ENCODE measurements at regions not wholly inside any gene's neighbourhood (a gene's known extent, or its start where the extent isn't known, plus 50 kb on each side); places are given as distances from the start of the nearest gene placed in this dataset.

DNA sequence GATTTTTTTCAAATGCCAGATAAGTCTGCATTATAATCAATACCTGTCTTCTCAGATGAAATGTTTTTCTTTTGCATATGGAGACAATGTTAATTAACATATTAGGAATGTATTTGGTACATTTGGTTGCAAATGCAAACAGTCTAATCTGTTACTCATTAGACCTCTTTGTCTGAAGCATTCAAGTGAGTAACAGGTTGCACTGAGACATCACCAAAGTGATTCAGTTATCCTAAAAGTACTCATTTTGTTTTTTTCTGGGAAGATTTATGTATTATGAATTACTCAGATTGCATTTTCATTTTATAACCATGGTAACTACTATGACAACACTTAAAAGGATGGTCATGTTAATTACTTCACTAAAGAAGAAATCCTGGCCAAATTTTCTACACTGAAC is 513.6 kb downstream of the HTR7 start:
- no peak for DNase-seq

GRCh38 chr10:90347239-90347638 is 510.6 kb downstream of the HTR7 start:
- no peak for DNase-seq

GRCh38 chr10:90350122-90350521 is 507.7 kb downstream of the HTR7 start:
- no peak for DNase-seq

DNA sequence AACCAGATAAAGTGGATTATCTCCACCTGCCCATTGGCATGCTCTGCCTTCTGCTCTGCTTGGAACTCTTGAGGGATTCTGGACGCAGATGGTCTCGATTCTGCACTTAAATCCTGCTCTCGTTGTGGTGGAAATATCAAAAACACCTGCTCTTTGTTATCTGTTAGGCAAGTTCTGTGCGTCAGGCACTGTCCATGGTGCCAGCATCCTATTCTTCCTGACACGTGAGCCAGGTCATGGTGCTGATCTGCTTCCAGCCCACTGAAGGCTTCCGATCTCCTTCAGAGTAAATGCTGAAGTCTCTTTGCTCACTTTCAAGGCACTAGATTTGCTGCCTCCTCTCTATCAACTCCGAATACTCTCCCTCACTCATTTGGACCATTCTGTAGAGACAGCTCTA is 505.6 kb downstream of the HTR7 start:
- no peak for DNase-seq

DNA sequence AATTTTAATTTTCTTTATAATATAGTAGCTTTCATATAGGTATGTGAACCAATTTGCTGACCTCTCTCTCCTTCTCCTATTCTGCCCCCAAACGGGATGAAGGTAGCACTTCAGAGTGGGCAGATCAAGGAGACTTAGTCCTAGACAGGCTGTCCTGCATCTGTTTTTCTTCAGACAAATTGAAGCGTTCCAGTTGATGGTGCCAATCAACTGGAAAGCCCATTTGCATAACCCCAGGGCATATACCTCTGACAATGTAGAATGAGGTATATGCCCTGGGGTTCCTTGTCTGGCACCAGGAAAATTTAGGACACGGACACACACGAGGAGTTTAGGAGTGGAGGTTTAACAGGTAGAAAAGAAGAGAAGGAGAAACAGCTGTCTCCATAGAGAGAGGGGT is 502.9 kb downstream of the HTR7 start:
- DNase-seq: no peak

DNA sequence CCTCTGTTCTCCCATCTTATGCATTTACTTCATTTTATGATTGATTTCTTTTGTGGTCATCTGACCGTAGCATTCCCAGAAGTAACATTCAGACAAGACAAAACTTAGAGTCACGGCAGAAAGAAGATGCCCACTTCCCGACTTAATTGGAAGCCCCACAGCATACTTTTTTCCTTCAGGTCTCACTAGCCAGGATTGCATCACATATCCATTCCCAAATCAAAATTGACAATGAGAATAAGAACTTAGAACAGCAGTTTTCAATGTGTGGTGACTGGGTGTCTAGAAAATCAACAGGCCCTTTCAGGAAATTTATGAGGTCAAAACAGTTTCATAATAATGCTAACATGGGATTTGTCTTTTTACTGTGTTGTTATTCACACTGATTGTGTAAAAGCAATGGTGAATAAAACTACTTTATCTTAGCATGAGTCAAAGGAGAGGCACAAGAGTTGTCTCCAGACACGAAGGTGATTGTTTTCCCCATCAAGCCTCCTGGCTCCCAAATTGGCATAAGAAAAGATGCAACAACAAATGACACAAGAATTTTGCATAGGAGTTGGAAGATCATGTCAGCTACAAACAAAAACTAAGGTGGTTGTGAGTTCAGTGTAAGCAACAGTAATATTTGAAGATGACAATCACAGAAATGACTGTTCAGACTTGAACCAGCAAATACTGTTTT is 493.9 kb downstream of the HTR7 start:
- DNase-seq: no peak

GRCh38 chr10:90372451-90372850 is 485.4 kb downstream of the HTR7 start:
- DNase-seq: no peak

DNA sequence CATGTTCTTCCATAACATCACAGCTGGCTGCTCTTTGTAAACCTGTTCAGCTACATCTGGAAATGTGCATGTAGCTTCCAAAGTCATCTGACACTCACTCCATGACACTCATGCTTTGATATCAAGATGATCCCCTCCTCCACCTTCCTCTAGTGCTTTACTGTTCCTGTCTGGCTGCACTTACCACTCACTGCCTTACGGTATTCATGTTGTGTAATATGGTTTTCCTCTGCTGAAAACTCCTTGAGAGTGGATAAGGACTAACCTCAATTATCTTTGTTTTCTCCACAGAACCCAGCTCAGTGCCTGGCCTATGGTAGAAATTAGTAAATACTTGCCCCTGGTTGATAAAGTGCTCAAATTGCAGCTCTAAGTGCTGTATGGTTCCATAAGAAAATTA is 483.9 kb downstream of the HTR7 start:
- DNase-seq: no peak

GRCh38 chr10:90378524-90379076 is 479.2 kb downstream of the HTR7 start:
- no peak for DNase-seq

- DNase-seq: no peak
Measured at GRCh38 chr10:90381468-90381867, 476.4 kb downstream of the HTR7 start.

GRCh38 chr10:90389876-90390275 is 468.0 kb downstream of the HTR7 start:
- DNase-seq: no peak

DNA sequence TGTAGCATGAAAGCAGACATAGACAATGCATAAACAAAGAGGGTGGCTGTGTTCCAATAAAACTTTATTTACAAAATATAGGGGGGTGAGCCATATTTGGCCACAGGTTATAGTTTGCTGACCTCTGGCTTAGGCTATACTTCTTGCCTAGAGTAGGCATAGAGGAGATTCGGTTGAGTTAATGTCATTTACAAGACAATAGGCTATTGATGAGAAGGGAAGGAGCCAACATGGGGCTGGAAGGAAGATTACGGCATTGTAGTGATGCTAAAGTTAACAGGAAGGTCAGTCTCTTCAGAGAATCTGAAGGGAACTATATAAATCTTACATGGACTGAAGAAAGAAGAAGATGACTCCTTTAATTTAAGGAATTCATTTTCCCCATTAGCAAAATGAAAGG is 463.5 kb downstream of the HTR7 start:
- DNase-seq: no peak

GRCh38 chr10:90396721-90397120 is 461.1 kb downstream of the HTR7 start:
- DNase-seq: no peak

DNA sequence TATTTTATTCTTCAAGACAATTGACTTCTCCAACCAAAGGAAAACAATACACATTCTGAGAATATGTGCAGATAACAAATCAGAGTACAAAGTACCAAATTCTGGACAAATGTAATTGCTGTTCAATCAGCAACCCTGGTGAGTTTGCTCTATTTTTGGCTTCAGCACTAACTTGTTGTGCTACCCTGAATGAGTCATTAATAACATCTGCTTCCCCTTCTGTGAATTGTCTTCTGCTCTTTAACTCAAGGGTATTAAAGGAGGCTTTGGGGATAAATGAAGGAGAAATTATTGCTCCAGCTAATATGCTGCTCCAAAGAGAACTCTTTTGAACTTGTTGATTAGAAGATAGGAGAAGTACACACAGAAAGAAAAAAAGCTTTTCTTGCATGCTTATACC is 459.3 kb downstream of the HTR7 start:
- DNase-seq: no peak

DNA sequence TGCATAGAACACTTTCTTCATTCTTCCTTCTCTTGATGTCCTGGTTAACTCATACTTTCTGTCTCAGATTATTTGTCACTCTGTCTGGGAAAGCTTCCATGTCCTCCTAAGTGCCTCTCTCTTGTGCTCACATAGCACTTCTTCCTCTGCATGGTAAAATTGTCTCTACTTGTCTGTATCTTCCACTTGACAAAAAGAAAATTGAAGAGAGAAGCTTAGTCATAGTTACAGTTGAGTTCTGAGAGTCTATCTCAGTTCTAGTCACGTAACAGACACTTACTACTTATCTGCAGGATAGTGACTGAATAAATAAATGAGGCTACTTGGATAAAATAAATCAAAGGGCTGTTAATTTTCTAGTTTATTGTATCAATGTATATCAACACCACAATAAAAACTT is 458.1 kb downstream of the HTR7 start:
- no peak for DNase-seq

DNA sequence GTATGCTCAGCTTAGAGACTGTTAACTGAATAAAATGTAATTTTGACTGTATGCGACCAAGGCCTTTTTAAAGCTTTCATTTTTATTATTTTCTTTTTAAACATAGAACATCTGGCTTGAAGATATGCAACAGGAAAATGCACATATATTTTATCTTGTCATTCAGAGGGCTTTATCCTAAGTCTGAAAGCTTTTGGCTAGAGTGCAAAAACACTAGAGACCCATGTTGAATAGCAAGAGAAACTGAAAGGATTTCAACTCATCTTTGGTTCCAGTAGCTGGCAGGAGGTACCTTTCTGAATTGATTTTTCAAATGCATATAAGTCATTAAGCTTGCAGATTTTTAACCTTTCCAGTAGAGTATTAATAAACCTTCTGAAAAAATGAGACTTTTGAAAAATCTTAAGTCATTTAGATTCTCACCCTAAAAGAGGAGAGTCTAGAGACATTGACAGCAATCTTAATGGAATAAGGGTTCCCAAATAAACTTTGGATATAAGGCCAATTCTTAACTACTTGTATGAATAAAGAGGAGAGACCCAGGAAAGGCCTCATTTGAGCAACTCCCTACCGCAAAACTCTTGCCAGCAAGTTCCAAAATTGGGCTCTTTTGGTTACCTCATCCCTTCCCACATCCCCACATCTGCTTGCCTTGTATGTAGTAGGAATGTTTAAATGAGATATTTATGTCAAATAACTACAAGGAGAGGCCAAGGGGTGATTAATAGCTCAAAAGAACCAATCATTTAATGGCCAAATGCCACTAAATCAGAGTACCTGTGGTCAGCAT is 454.4 kb downstream of the HTR7 start:
- DNase-seq: no peak

DNA sequence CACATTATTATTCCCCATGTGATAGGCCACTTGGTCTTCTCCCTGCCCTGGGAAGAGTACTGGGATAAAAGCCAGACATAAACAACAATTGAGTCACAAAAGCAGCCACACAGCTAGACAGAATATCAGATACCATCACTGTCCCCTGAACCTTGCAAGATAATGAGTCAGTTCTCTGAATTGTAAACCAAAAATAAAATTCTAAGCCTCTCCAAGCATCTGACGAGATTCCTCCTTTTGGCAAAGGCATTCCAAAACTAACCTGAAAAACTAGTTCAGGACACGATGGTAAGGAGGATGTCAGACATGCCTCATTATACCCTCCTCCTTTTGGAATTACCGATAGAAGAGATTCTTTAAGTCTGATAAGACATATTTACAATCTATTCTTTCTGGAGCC is 450.7 kb downstream of the HTR7 start:
- DNase-seq: no peak

DNA sequence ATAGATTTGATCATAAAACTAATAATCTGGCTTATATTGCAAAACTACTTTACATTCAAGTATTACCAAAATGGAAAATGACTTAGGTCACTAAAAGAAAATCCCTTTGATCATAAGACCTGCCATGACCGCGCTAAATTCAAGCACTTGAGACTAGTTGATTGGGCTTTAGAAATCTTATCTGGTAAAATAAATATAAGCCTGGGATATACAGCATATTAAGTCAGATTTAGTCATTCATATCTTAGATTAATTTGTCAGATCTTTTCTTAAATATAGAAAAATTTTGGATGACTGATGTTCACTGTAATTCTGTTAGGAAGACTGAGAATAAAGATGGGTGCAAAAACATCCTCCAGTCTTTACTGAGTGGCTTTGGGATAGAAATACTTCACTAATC is 450.0 kb downstream of the HTR7 start:
- DNase-seq: no peak

- DNase-seq: no peak
Measured at GRCh38 chr10:90412582-90412981, 445.3 kb downstream of the HTR7 start.

DNA sequence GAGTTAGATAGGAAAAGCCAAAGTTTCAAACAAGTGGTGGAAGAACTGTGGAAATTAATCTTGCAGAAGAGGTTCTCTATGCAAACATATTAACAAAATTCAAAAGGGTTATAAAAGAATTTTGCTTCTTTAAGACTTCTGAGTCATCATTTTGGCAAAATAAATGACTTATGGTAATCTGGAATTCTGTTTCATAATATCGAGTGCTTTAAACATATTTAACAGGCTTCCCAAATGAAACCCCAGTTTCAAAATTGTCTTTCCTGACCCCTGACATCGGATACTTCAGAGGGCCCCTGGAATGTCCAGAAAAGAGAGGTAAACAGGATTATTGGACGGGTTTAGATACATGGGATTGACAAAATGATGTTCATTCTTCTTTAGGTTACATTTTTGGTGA is 444.6 kb downstream of the HTR7 start:
- no peak for DNase-seq

DNA sequence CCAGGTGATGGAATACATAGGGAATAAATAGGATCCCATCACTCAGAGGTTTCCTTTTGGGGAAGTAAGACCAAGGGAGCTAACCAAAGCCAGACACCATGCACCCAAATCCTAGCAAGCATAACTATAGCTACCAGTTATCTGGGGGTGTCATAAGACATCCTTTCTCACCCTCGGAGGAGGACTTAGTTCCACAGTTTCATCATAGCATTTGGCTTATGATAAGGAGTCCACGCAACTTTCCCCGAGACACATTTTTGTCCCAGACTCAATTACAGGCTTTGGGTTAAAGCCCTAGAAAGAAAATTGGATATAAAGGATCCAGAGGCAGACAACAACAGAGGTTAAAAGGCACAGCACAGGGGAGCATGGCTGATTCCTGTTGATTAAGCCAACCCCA is 442.9 kb downstream of the HTR7 start:
- no peak for DNase-seq

GRCh38 chr10:90417029-90417428 is 440.8 kb downstream of the HTR7 start:
- DNase-seq: no peak

DNA sequence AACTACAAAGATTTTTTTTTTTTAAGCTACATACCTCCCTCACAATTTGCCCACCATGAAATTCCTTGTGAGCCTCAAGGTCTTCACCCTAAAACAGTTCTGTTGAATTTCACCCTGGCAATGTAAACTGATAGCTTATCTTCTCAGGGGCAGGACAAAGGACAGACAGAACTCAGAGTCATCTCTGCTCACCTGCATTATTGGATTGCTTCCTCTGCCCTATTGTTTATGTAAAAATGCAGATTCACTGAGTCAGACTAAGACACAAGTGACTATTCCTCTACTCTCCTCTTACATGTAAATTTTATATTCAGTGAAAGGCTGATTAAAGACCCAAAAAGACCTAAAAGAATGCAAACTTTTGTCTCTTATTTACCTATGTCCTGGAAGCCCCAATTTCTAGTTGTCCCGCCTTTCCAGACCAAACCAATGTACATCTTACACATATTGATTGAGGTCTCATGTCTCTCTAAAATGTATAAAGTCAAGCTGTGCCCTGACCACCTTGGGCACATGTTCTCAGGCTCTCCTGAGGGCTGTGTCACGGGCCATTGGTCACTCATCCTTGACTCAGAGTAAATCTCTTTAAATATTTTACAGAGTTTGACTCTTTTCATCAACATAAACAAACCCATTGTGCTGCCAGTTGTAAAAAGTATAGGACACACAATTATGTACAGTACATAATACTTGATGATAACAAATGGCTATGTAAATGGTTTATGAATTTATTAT is 440.2 kb downstream of the HTR7 start:
- no peak for DNase-seq

All from GDM1 (cell line).